HepG2 (cell line): ENCODE measurements at regions not wholly inside any gene's neighbourhood (a gene's known extent, or its start where the extent isn't known, plus 50 kb on each side); places are given as distances from the start of the nearest gene placed in this dataset.
"Not testable (repeated sequence)": the region's sequence is repeated elsewhere in the genome, so short reads cannot be mapped to it uniquely, and the experiment has no call there.

Experiments
- HNRNPH1 ChIP-seq: fragments of 200-400 bp; formaldehyde crosslinking; optimal IDR thresholded peaks from 2 replicates; pipeline ENCODE3; 2017; ENCODE audit warnings: mild to moderate bottlenecking, low read depth, low read length
- POLR2A ChIP-seq, 2 experiments: IDR thresholded peaks; 2 replicates each; pipeline ENCODE4 v1.6.1; 2011; ENCODE audit warnings: low read depth in 2 of 2, low read length in 2 of 2, mild to moderate bottlenecking in 1 of 2, moderate library complexity in 1 of 2; ENCODE audit not compliant: insufficient read depth in 1 of 2
- RBFOX2 ChIP-seq: fragments of 200-400 bp; formaldehyde crosslinking; IDR thresholded peaks from 2 replicates; pipeline ENCODE4 v1.6.1; 2017; ENCODE audit warnings: low read depth, mild to moderate bottlenecking, low read length
- ZNF263 ChIP-seq: sonication (generic); formaldehyde crosslinking; IDR thresholded peaks from 2 replicates; pipeline ENCODE4 v1.4.0; 2020; ENCODE audit warnings: missing genetic modification reagents

- not testable (repeated sequence) for TF ChIP-seq POLR2A (IDR thresholded peaks at IDR 0.05; ENCODE audit: insufficient read depth in 1 of 2, low read depth in 2 of 2, low read length in 2 of 2); ZNF263 (CRISPR knock-in tag); RBFOX2; HNRNPH1
Observed at GRCh38 chr3:33982949-33983348, 184.5 kb downstream of the PDCD6IP start.
